Ovary (tissue), 3 donors: ENCODE measurements at regions not wholly inside any gene's neighbourhood (a gene's known extent, or its start where the extent isn't known, plus 50 kb on each side); places are given as distances from the start of the nearest gene placed in this dataset.

ENCODE experiments used
- CTCF ChIP-seq, 3 donors: fragments of 450-650 bp in 2 of 3; fragments of 200-600 bp in 1 of 3; IDR thresholded peaks; one replicate each; pipeline versions ENCODE4 v1.5.1 to v1.8.0; 2016 to 2022; ENCODE audit warnings: antibody characterized with exemption in 3 of 3, mild to moderate bottlenecking in 1 of 3
- POLR2A ChIP-seq: fragments of 450-650 bp; IDR thresholded peaks from one replicate; pipeline ENCODE4 v1.6.1; 2017; ENCODE audit warnings: antibody characterized with exemption, mild to moderate bottlenecking, moderate library complexity
- donor health status: DM: no; HTN: no; CAD: no.

- no peak for TF ChIP-seq CTCF (IDR thresholded peaks at IDR 0.05)
- TF ChIP-seq POLR2A, result no peak
These were observed 155.7 kb upstream of the IRF2BP2 start for GRCh38 chr1:234765672-234766071.
